HEK293 (cell line): ENCODE measurements at regions not wholly inside any gene's neighbourhood (a gene's known extent, or its start where the extent isn't known, plus 50 kb on each side); places are given as distances from the start of the nearest gene placed in this dataset.

Experiments
- CTCF ChIA-PET: fragments of 350-600 bp; formaldehyde crosslinking; extraction: SDS; loops from one replicate; lab custom pipeline; 2021; ENCODE audit warnings: antibody characterized with exemption; lab: Yijun Ruan, JAX
- POLR2A ChIA-PET: fragments of 300-600 bp; formaldehyde crosslinking; extraction: SDS; loops from one replicate; lab custom pipeline; 2020; ENCODE audit warnings: antibody characterized with exemption, inconsistent platforms; lab: Yijun Ruan, JAX
- H3K27ac ChIP-seq: fragments of 200-500 bp; sonication (Bioruptor generic); 2 replicates; pipeline ENCODE4 v1.5.1; 2014; ENCODE audit warnings: low read depth, low read length, control low read depth, inconsistent platforms; ENCODE audit errors: extremely low read depth
- H3K36me3 ChIP-seq, 2 experiments: fragments of 200-500 bp in 1 of 2; sonication (Bioruptor generic) in 1 of 2; 1 replicate in 1 of 2; 2 replicates in 1 of 2; pipeline ENCODE4 v1.5.1; 2014 to 2017; ENCODE audit warnings: inconsistent platforms in 2 of 2, low read length in 2 of 2; ENCODE audit not compliant: control insufficient read depth in 2 of 2, insufficient read depth in 1 of 2
- H3K4me1 ChIP-seq: fragments of 200-500 bp; sonication (Bioruptor generic); 2 replicates; pipeline ENCODE4 v1.5.1; 2014; ENCODE audit warnings: mild to moderate bottlenecking, low read length, inconsistent platforms; ENCODE audit not compliant: control insufficient read depth, insufficient read depth
- H3K4me3 ChIP-seq: 2 replicates; pipeline ENCODE4 v1.5.1; 2011; ENCODE audit warnings: low read depth, mild to moderate bottlenecking, control low read depth, low read length, moderate library complexity
- H3K9me3 ChIP-seq: fragments of 200-500 bp; sonication (Bioruptor generic); 2 replicates; pipeline ENCODE4 v1.5.1; 2014; ENCODE audit warnings: low read depth, low read length, inconsistent platforms; ENCODE audit not compliant: control insufficient read depth, insufficient read depth
- GFI1B ChIP-seq: fragments of 450-650 bp; formaldehyde crosslinking; IDR thresholded peaks from 2 replicates; pipeline ENCODE4 v1.5.1; 2016; ENCODE audit warnings: missing biosample characterization, missing genetic modification characterization
- GLIS2 ChIP-seq: fragments of 450-650 bp; formaldehyde crosslinking; IDR thresholded peaks from 2 replicates; pipeline ENCODE4 v1.5.1; 2016; ENCODE audit warnings: missing biosample characterization, missing genetic modification characterization
- IKZF3 ChIP-seq: fragments of 450-650 bp; IDR thresholded peaks from 2 replicates; pipeline ENCODE4 v1.5.0; 2018; ENCODE audit warnings: missing biosample characterization, mild to moderate bottlenecking, missing genetic modification characterization, moderate library complexity
- INSM2 ChIP-seq: fragments of 450-650 bp; formaldehyde crosslinking; IDR thresholded peaks from 2 replicates; pipeline ENCODE4 v1.5.1; 2016; ENCODE audit warnings: missing biosample characterization, missing genetic modification characterization
- KLF16 ChIP-seq: fragments of 450-650 bp; formaldehyde crosslinking; IDR thresholded peaks from 2 replicates; pipeline ENCODE4 v1.5.1; 2017; ENCODE audit warnings: missing biosample characterization, missing genetic modification characterization
- KLF9 ChIP-seq: fragments of 450-650 bp; formaldehyde crosslinking; IDR thresholded peaks from 2 replicates; pipeline ENCODE4 v1.5.1; 2016; ENCODE audit warnings: missing biosample characterization, missing genetic modification characterization, low read depth
- MYNN ChIP-seq: fragments of 450-650 bp; formaldehyde crosslinking; IDR thresholded peaks from 2 replicates; pipeline ENCODE4 v1.5.1; 2016; ENCODE audit warnings: missing biosample characterization, missing genetic modification characterization, borderline replicate concordance
- MZF1 ChIP-seq: fragments of 450-650 bp; formaldehyde crosslinking; IDR thresholded peaks from 2 replicates; pipeline ENCODE4 v1.5.1; 2017; ENCODE audit warnings: missing biosample characterization, missing genetic modification characterization, borderline replicate concordance
- SETDB1 ChIP-seq: IDR thresholded peaks from one replicate; pipeline ENCODE4 v1.6.1; 2017; ENCODE audit warnings: mild to moderate bottlenecking, low read length, moderate library complexity, mixed read lengths; ENCODE audit not compliant: insufficient read length
- ZBTB10 ChIP-seq: fragments of 450-650 bp; formaldehyde crosslinking; IDR thresholded peaks from 2 replicates; pipeline ENCODE4 v1.5.1; 2016; ENCODE audit warnings: missing biosample characterization, missing genetic modification characterization
- ZNF157 ChIP-seq: fragments of 450-650 bp; formaldehyde crosslinking; IDR thresholded peaks from 2 replicates; pipeline ENCODE4 v1.5.1; 2016; ENCODE audit warnings: missing biosample characterization, missing genetic modification characterization
- ZNF16 ChIP-seq: fragments of 450-650 bp; formaldehyde crosslinking; IDR thresholded peaks from 2 replicates; pipeline ENCODE4 v1.5.1; 2016; ENCODE audit warnings: low read depth, missing biosample characterization, missing genetic modification characterization
- ZNF184 ChIP-seq: fragments of 450-650 bp; IDR thresholded peaks from 2 replicates; pipeline ENCODE4 v1.5.1; 2018; ENCODE audit warnings: missing biosample characterization, mild to moderate bottlenecking, missing genetic modification characterization
- ZNF2 ChIP-seq: fragments of 450-650 bp; formaldehyde crosslinking; IDR thresholded peaks from 2 replicates; pipeline ENCODE4 v1.5.1; 2016; ENCODE audit warnings: missing biosample characterization, missing genetic modification characterization
- ZNF214 ChIP-seq: fragments of 450-650 bp; formaldehyde crosslinking; IDR thresholded peaks from 2 replicates; pipeline ENCODE4 v1.5.1; 2017; ENCODE audit warnings: missing biosample characterization, mild to moderate bottlenecking, missing genetic modification characterization, borderline replicate concordance
- ZNF366 ChIP-seq: fragments of 450-650 bp; formaldehyde crosslinking; conservative IDR thresholded peaks from 2 replicates; pipeline ENCODE4 v1.5.1; 2016; ENCODE audit warnings: missing biosample characterization, missing genetic modification characterization
- ZNF394 ChIP-seq: fragments of 450-650 bp; formaldehyde crosslinking; IDR thresholded peaks from 2 replicates; pipeline ENCODE4 v1.5.1; 2016; ENCODE audit warnings: missing biosample characterization, missing genetic modification characterization, mild to moderate bottlenecking, moderate library complexity, borderline replicate concordance
- ZNF398 ChIP-seq: fragments of 450-650 bp; formaldehyde crosslinking; IDR thresholded peaks from 2 replicates; pipeline ENCODE4 v1.5.1; 2017; ENCODE audit warnings: missing biosample characterization, missing genetic modification characterization
- ZNF404 ChIP-seq: fragments of 450-650 bp; formaldehyde crosslinking; IDR thresholded peaks from 2 replicates; pipeline ENCODE4 v1.5.1; 2017; ENCODE audit warnings: missing biosample characterization, missing genetic modification characterization
- ZNF514 ChIP-seq: fragments of 450-650 bp; formaldehyde crosslinking; IDR thresholded peaks from 2 replicates; pipeline ENCODE4 v1.5.1; 2016; ENCODE audit warnings: missing biosample characterization, missing genetic modification characterization
- ZNF580 ChIP-seq: fragments of 450-650 bp; formaldehyde crosslinking; IDR thresholded peaks from 2 replicates; pipeline ENCODE4 v1.5.1; 2016; ENCODE audit warnings: missing biosample characterization, missing genetic modification characterization
- ZNF600 ChIP-seq: fragments of 450-650 bp; formaldehyde crosslinking; IDR thresholded peaks from 2 replicates; pipeline ENCODE4 v1.5.1; 2016; ENCODE audit warnings: missing biosample characterization, missing genetic modification characterization
- ZNF660 ChIP-seq: fragments of 450-650 bp; IDR thresholded peaks from 2 replicates; pipeline ENCODE4 v1.5.1; 2018; ENCODE audit warnings: missing biosample characterization, mild to moderate bottlenecking, missing genetic modification characterization

GRCh38 chr6:93713974-93714373, 294.6 kb upstream of the EPHA7 start:
- Histone ChIP-seq H3K4me3 (no peak overlapping the region), H3K9me3 (no peaks in the 10 kb centered on the region), H3K4me1 (no peaks in the 10 kb centered on the region), H3K36me3 (no peaks in the 10 kb centered on the region), H3K27ac (no peak overlapping the region)
- ChIA-PET POLR2A (no interaction called here), CTCF (interaction anchor here (0.7 kb wide), 2 partner anchors 9 to 17 kb away, joined by 3 to 4 read pairs; no protein-coding TSS in a partner anchor)
- TF ChIP-seq KLF16 (tag by site-specific recombination) (no peak), ZNF214 (no peak), SETDB1 (peak; percentile 97), ZNF398 (tag by site-specific recombination) (no peak), ZNF16 (no peak), ZNF394 (no peak)

- H3K36me3 ChIP-seq: no peaks in the 10 kb centered on the region
- POLR2A ChIA-PET: no interaction called here
- TF ChIP-seq KLF9 (tag by site-specific recombination) (no peak), ZNF600 (tag by site-specific recombination) (no peak), ZNF404 (tag by site-specific recombination) (no peak), MYNN (tag by site-specific recombination) (no peak), ZNF660 (tag by site-specific recombination) (no peak), ZNF394 (no peak), ZNF214 (no peak), GLIS2 (tag by site-specific recombination) (no peak), ZNF157 (no peak), ZBTB10 (no peak)
- H3K4me1 ChIP-seq: no peaks in the 10 kb centered on the region
- no peak overlapping the region for H3K27ac ChIP-seq
- CTCF ChIA-PET: interaction anchor here (2.1 kb wide), 1 partner anchor 279 kb away, joined by 6 read pairs; no protein-coding TSS in a partner anchor
- H3K4me3 ChIP-seq: no peak overlapping the region
- H3K9me3 ChIP-seq: no peaks in the 10 kb centered on the region
Observed at GRCh38 chr6:93703431-93703830, 284.1 kb upstream of the EPHA7 start.

- no peak for TF ChIP-seq INSM2 (tag by site-specific recombination)
- TF ChIP-seq ZNF2 (tag by site-specific recombination): no peak
- TF ChIP-seq ZNF184 (tag by site-specific recombination): no peak
- no peak for TF ChIP-seq ZNF514 (tag by site-specific recombination)
- TF ChIP-seq KLF9 (tag by site-specific recombination): no peak
- no peak for TF ChIP-seq ZNF366 (tag by site-specific recombination)
- TF ChIP-seq IKZF3 (tag by site-specific recombination): no peak
- no peak for TF ChIP-seq GFI1B (tag by site-specific recombination)
- no peak for TF ChIP-seq ZNF580 (tag by site-specific recombination)
- TF ChIP-seq MZF1 (tag by site-specific recombination): no peak
- Histone ChIP-seq H3K4me3 (no peak overlapping the region), H3K4me1 (no peaks in the 10 kb centered on the region), H3K9me3 (no peaks in the 10 kb centered on the region), H3K36me3 (no peaks in the 10 kb centered on the region), H3K27ac (no peak overlapping the region)
- ChIA-PET CTCF (interaction anchor here (0.7 kb wide), 1 partner anchor 17 kb away, joined by 4 read pairs; no protein-coding TSS in a partner anchor), POLR2A (no interaction called here)
Observed at GRCh38 chr6:93701526-93701925, 282.2 kb upstream of the EPHA7 start.
